OCI-LY3 (cell line): ENCODE measurements at regions not wholly inside any gene's neighbourhood (a gene's known extent, or its start where the extent isn't known, plus 50 kb on each side); places are given as distances from the start of the nearest gene placed in this dataset.

Source experiments
- EZH2phosphoT487 ChIP-seq: fragments of 200-600 bp; shearing (Covaris generic); IDR thresholded peaks from 2 replicates; pipeline ENCODE4 v1.6.1; 2018; ENCODE audit warnings: antibody characterized with exemption, mixed run types, low read depth
- TF ChIP-seq, protein P1 (sequence below): fragments of 200-600, 300-600 bp; sonication (generic); IDR thresholded peaks from 2 replicates; pipeline ENCODE4 v1.5.1; 2014; ENCODE audit warnings: antibody characterized with exemption, low read length, low read depth

DNA sequence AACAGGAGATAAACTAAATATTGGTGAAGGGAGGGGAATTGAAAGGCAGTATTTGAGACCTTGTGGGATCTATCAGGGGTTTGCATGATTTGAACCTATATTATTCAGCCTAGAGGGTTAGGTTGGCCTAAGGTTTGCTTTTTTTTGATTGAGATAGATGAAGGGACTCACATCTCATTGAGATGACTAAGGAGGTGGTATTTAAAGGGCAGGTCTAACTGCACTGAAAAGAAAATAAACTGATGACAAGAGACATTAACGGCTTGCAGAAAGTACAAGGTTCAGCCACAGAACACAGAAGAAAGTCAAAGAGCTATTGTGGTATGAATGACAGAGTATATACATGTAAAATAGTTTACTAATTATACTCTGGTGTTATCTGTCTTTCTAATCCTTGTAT lies 412.7 kb downstream of the CDH10 start:
- TF ChIP-seq, protein P1, sequence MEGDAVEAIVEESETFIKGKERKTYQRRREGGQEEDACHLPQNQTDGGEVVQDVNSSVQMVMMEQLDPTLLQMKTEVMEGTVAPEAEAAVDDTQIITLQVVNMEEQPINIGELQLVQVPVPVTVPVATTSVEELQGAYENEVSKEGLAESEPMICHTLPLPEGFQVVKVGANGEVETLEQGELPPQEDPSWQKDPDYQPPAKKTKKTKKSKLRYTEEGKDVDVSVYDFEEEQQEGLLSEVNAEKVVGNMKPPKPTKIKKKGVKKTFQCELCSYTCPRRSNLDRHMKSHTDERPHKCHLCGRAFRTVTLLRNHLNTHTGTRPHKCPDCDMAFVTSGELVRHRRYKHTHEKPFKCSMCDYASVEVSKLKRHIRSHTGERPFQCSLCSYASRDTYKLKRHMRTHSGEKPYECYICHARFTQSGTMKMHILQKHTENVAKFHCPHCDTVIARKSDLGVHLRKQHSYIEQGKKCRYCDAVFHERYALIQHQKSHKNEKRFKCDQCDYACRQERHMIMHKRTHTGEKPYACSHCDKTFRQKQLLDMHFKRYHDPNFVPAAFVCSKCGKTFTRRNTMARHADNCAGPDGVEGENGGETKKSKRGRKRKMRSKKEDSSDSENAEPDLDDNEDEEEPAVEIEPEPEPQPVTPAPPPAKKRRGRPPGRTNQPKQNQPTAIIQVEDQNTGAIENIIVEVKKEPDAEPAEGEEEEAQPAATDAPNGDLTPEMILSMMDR: no peak
- no peak for TF ChIP-seq EZH2phosphoT487
